NCI-H774 (cell line): ENCODE measurements at regions not wholly inside any gene's neighbourhood (a gene's known extent, or its start where the extent isn't known, plus 50 kb on each side); places are given as distances from the start of the nearest gene placed in this dataset.

Source experiments
- DNase-seq: peaks from one replicate; lab custom pipeline; 2025; lab: John Stamatoyannopoulos, UW

GRCh38 chr10:128804411-128804810, 662.6 kb upstream of the MGMT start:
- DNase-seq = no peak

- DNase-seq = no peak
Observed at GRCh38 chr10:128808921-128809440, 658.1 kb upstream of the MGMT start.

GRCh38 chr10:128811511-128811910, 655.5 kb upstream of the MGMT start:
- DNase-seq = no peak

GRCh38 chr10:128812000-128812399, 655.0 kb upstream of the MGMT start:
- DNase-seq = no peak

- no peak for DNase-seq
Observed at GRCh38 chr10:128813574-128813973, 653.5 kb upstream of the MGMT start.

- DNase-seq = no peak
Observed at GRCh38 chr10:128814024-128814423, 653.0 kb upstream of the MGMT start.

- no peak for DNase-seq
Observed at GRCh38 chr10:128814782-128815181, 652.3 kb upstream of the MGMT start.

- no peak for DNase-seq
Observed at GRCh38 chr10:128816726-128817125, 650.3 kb upstream of the MGMT start.

GRCh38 chr10:128817636-128818035, 649.4 kb upstream of the MGMT start:
- DNase-seq = no peak

GRCh38 chr10:128820663-128821062, 646.4 kb upstream of the MGMT start:
- DNase-seq = no peak

- DNase-seq = no peak
Observed at GRCh38 chr10:128823201-128823600, 643.8 kb upstream of the MGMT start.

- no peak for DNase-seq
Observed at GRCh38 chr10:128825626-128826025, 641.4 kb upstream of the MGMT start.

GRCh38 chr10:128833671-128834070, 633.4 kb upstream of the MGMT start:
- DNase-seq = no peak

- DNase-seq = no peak
Observed at GRCh38 chr10:128835361-128835760, 631.7 kb upstream of the MGMT start.

GRCh38 chr10:128837478-128837877, 629.6 kb upstream of the MGMT start:
- no peak for DNase-seq

- DNase-seq = no peak
Observed at GRCh38 chr10:128839134-128839533, 627.9 kb upstream of the MGMT start.

- no peak for DNase-seq
Observed at GRCh38 chr10:128839701-128840100, 627.3 kb upstream of the MGMT start.

GRCh38 chr10:128843972-128844371, 623.1 kb upstream of the MGMT start:
- DNase-seq = no peak

- no peak for DNase-seq
Observed at GRCh38 chr10:128846927-128847326, 620.1 kb upstream of the MGMT start.

GRCh38 chr10:128848810-128849209, 618.2 kb upstream of the MGMT start:
- no peak for DNase-seq

- no peak for DNase-seq
Observed at GRCh38 chr10:128850647-128851046, 616.4 kb upstream of the MGMT start.

GRCh38 chr10:128851281-128851680, 615.8 kb upstream of the MGMT start:
- no peak for DNase-seq

- DNase-seq = no peak
Observed at GRCh38 chr10:128851726-128852125, 615.3 kb upstream of the MGMT start.

- no peak for DNase-seq
Observed at GRCh38 chr10:128852449-128852848, 614.6 kb upstream of the MGMT start.

GRCh38 chr10:128852902-128853301, 614.1 kb upstream of the MGMT start:
- DNase-seq = no peak
